Astrocyte of the cerebellum (primary cell): ENCODE measurements at regions not wholly inside any gene's neighbourhood (a gene's known extent, or its start where the extent isn't known, plus 50 kb on each side); places are given as distances from the start of the nearest gene placed in this dataset.

Experiments used
- DNase-seq: peaks from one replicate; pipeline ENCODE4 v3.0.0-alpha.2; 2011; ENCODE audit warnings: low read depth
- H3K4me3 ChIP-seq: 2 replicates; pipeline ENCODE4 v1.5.1; 2011; ENCODE audit warnings: mild to moderate bottlenecking, low read depth, low read length, moderate library complexity
- in situ Hi-C: cut with HindIII; loops from 2 replicates; pipeline ENCODE4 v1.10.0; 2017; ENCODE audit warnings: low sequenced_read_pairs
- TF ChIP-seq, protein P1 (sequence below): IDR thresholded peaks from 2 replicates; pipeline ENCODE4 v1.5.1; 2012; ENCODE audit warnings: low read length, low read depth, moderate library complexity, mild to moderate bottlenecking; ENCODE audit errors: missing control alignments

DNA sequence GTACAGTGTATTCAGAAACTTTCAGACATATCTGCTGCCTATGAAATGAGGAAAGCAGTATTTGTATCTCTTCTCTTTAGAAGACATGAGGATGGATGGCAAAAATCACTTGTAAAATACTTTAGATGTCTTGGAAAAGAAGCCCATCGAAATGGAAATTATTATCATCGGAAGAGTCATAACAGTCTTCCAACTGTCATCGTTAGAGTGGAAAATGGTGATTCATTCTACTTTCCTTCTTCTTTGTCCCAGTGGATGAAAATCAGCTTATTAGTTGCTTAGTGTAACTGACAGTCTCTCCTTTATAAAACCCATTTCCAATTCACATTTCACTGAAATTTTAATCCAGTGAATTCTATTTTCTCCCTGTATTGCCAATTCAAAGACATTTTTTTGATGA lies 1323.7 kb upstream of the PIK3C3 start:
- no peak for DNase-seq
- in situ Hi-C loops: no loop called here
- TF ChIP-seq, protein P1, sequence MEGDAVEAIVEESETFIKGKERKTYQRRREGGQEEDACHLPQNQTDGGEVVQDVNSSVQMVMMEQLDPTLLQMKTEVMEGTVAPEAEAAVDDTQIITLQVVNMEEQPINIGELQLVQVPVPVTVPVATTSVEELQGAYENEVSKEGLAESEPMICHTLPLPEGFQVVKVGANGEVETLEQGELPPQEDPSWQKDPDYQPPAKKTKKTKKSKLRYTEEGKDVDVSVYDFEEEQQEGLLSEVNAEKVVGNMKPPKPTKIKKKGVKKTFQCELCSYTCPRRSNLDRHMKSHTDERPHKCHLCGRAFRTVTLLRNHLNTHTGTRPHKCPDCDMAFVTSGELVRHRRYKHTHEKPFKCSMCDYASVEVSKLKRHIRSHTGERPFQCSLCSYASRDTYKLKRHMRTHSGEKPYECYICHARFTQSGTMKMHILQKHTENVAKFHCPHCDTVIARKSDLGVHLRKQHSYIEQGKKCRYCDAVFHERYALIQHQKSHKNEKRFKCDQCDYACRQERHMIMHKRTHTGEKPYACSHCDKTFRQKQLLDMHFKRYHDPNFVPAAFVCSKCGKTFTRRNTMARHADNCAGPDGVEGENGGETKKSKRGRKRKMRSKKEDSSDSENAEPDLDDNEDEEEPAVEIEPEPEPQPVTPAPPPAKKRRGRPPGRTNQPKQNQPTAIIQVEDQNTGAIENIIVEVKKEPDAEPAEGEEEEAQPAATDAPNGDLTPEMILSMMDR: no peak
- no peak overlapping the region for H3K4me3 ChIP-seq

GRCh38 chr18:40630496-40630895 lies 1324.5 kb upstream of the PIK3C3 start:
- TF ChIP-seq, protein P1: no peak
- H3K4me3 ChIP-seq: no peak overlapping the region
- in situ Hi-C loops: no loop called here
- DNase-seq: no peak

GRCh38 chr18:40624959-40625358 lies 1330.1 kb upstream of the PIK3C3 start:
- H3K4me3 ChIP-seq: no peak overlapping the region
- no peak for DNase-seq
- in situ Hi-C loops: no loop called here
- TF ChIP-seq, protein P1: no peak

- TF ChIP-seq, protein P1: no peak
- no peak for DNase-seq
- H3K4me3 ChIP-seq: no peak overlapping the region
- in situ Hi-C loops: no loop called here
Measured at GRCh38 chr18:40613721-40614120, 1341.3 kb upstream of the PIK3C3 start.

DNA sequence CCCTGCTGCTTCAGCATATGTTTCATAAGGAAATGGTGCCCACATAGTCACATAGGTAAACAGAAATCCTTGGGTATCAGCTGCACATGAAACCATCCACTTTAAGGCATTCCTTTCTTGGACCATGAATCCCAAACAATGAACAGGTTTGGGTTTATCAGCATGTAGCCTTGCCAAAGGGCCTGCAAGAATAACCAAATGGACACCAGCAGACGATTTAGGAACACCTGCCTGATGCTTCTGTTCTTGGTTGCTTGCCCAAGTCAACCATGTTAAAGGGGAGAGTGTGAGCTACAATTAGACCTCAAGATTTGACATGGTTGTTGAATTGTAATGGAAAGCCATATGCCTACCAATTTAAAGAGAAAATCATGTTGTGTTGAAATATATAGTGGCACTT lies 1342.7 kb upstream of the PIK3C3 start:
- no peak overlapping the region for H3K4me3 ChIP-seq
- DNase-seq: no peak
- TF ChIP-seq, protein P1: no peak
- in situ Hi-C loops: no loop called here

GRCh38 chr18:40608226-40608625 lies 1346.8 kb upstream of the PIK3C3 start:
- TF ChIP-seq, protein P1: no peak
- H3K4me3 ChIP-seq: no peak overlapping the region
- no peak for DNase-seq
- in situ Hi-C loops: no loop called here
